Activated CD4-positive, CD25-positive, alpha-beta regulatory T cell (primary cell): ENCODE measurements at regions not wholly inside any gene's neighbourhood (a gene's known extent, or its start where the extent isn't known, plus 50 kb on each side); places are given as distances from the start of the nearest gene placed in this dataset.
"Not testable (repeated sequence)": the region's sequence is repeated elsewhere in the genome, so short reads cannot be mapped to it uniquely, and the experiment has no call there.

Experiments
- DNase-seq, 4 experiments: peaks; one replicate each; lab custom pipeline; 2025; lab: John Stamatoyannopoulos, UW

- no peak for DNase-seq
Observed at GRCh38 chr1:185401019-185401418, 84.0 kb upstream of the IVNS1ABP start.

- DNase-seq = no peak
Observed at GRCh38 chr1:185400052-185400451, 83.0 kb upstream of the IVNS1ABP start.

- DNase-seq = no peak
Observed at GRCh38 chr1:185398599-185398998, 81.6 kb upstream of the IVNS1ABP start.

GRCh38 chr1:185398022-185398421 lies 81.0 kb upstream of the IVNS1ABP start:
- no peak for DNase-seq

GRCh38 chr1:185397183-185397582 lies 80.1 kb upstream of the IVNS1ABP start:
- DNase-seq = no peak

GRCh38 chr1:185396126-185396525 lies 79.1 kb upstream of the IVNS1ABP start:
- no peak for DNase-seq

- DNase-seq = no peak
Observed at GRCh38 chr1:185393815-185394214, 76.8 kb upstream of the IVNS1ABP start.

- DNase-seq = no peak
Observed at GRCh38 chr1:185393205-185393604, 76.2 kb upstream of the IVNS1ABP start.

- no peak for DNase-seq
Observed at GRCh38 chr1:185388815-185389214, 71.8 kb upstream of the IVNS1ABP start.

- no peak for DNase-seq
Observed at GRCh38 chr1:185388346-185388745, 71.3 kb upstream of the IVNS1ABP start.

GRCh38 chr1:185385991-185386390 lies 68.9 kb upstream of the IVNS1ABP start:
- no peak for DNase-seq

GRCh38 chr1:185383805-185384204 lies 66.8 kb upstream of the IVNS1ABP start:
- not testable (repeated sequence) for DNase-seq

GRCh38 chr1:185377831-185378230 lies 60.8 kb upstream of the IVNS1ABP start:
- no peak for DNase-seq

GRCh38 chr1:185376840-185377635 lies 60.0 kb upstream of the IVNS1ABP start:
- no peak for DNase-seq

GRCh38 chr1:185376288-185376687 lies 59.2 kb upstream of the IVNS1ABP start:
- DNase-seq = no peak

GRCh38 chr1:185375583-185375982 lies 58.5 kb upstream of the IVNS1ABP start:
- DNase-seq = no peak

GRCh38 chr1:185373813-185374529 lies 56.9 kb upstream of the IVNS1ABP start:
- DNase-seq = no peak

- DNase-seq = no peak
Observed at GRCh38 chr1:185369786-185370185, 52.7 kb upstream of the IVNS1ABP start.

GRCh38 chr1:185368913-185369491 lies 52.0 kb upstream of the IVNS1ABP start:
- DNase-seq = no peak

GRCh38 chr1:185368313-185368855 lies 51.3 kb upstream of the IVNS1ABP start:
- DNase-seq = no peak

- DNase-seq = no peak
Observed at GRCh38 chr1:185367218-185367617, 50.2 kb upstream of the IVNS1ABP start.
